ENCODE measurements at regions not wholly inside any gene's neighbourhood (a gene's known extent, or its start where the extent isn't known, plus 50 kb on each side); places are given as distances from the start of the nearest gene placed in this dataset.

DNA sequence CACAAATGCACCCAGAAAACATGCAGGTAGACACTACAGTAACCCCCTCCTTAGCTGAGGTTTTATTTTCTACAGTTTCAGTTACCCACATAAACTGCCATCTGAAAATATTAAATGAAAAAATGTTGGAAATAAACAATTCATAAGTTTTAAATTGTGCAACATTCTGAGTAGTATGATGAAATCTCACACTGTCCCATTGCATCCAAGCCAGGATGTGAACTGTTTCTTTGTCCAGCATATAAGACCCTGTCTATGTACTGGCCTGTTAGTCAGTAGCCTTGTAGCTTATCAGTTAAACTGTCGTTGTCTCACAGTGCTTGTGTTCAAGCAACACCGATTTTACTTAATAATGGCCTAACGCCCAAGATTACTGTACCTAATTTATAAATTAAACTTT, 630.5 kb downstream of the ANXA1 start:
- peaks cover 21% of the 10 kb centered on the region for H3K9me3 Mint-ChIP-seq
- Histone ChIP-seq H2AFZ (replicated peaks) (no peak overlapping the region), H3K27me3 (no peaks in the 10 kb centered on the region), H3F3A (ENCODE audit: low read depth) (no peaks in the 10 kb centered on the region), H4K20me1 (ENCODE audit: low read depth) (no peaks in the 10 kb centered on the region), H3K4me2 (no peak overlapping the region), H3K4me3 (no peak overlapping the region), H3K4me1 (no peaks in the 10 kb centered on the region), H3K27ac (no peak overlapping the region), H3K9me3 (ENCODE audit: low read depth) (no peaks in the 10 kb centered on the region), H3K36me3 (no peaks in the 10 kb centered on the region), H3K79me2 (ENCODE audit: low read depth) (no peaks in the 10 kb centered on the region), H3K9ac (no peak overlapping the region)
- H3K36me3 Mint-ChIP-seq, result no peaks in the 10 kb centered on the region
- H3K4me1 Mint-ChIP-seq, result peaks cover 3% of the 10 kb centered on the region
- no peak overlapping the region for H3K4me3 Mint-ChIP-seq
- peaks cover 2% of the 10 kb centered on the region for H3K27me3 Mint-ChIP-seq (ENCODE audit: insufficient read depth, low read depth)
- no peak for TF ChIP-seq EZH2phosphoT487 (IDR thresholded peaks at IDR 0.05)
- no peak for TF ChIP-seq EZH2 (IDR thresholded peaks at IDR 0.05)
- TF ChIP-seq, protein P1, sequence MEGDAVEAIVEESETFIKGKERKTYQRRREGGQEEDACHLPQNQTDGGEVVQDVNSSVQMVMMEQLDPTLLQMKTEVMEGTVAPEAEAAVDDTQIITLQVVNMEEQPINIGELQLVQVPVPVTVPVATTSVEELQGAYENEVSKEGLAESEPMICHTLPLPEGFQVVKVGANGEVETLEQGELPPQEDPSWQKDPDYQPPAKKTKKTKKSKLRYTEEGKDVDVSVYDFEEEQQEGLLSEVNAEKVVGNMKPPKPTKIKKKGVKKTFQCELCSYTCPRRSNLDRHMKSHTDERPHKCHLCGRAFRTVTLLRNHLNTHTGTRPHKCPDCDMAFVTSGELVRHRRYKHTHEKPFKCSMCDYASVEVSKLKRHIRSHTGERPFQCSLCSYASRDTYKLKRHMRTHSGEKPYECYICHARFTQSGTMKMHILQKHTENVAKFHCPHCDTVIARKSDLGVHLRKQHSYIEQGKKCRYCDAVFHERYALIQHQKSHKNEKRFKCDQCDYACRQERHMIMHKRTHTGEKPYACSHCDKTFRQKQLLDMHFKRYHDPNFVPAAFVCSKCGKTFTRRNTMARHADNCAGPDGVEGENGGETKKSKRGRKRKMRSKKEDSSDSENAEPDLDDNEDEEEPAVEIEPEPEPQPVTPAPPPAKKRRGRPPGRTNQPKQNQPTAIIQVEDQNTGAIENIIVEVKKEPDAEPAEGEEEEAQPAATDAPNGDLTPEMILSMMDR (IDR thresholded peaks at IDR 0.05), result no peak
- no peak for DNase-seq (ENCODE audit: low spot score)
- H3K27ac Mint-ChIP-seq, result no peak overlapping the region

DNA sequence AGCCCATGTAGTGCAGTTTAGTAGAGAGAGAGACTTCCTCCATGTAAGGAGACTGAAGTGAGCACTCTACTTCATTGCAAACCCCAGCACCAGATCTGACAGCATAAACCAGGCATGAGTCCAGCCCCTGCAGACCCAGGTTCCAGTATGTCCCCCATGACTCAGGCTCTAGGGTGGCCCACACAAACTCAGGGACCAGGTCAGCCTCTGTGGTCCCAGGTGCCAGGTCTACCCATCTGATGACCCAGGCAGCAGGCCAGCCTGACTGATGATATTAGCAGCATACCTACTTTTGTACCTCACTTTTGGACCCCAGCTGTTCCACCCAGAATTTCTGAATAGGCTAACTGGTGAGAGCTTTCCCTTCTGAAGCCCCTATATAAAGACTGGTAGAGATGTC, 647.8 kb downstream of the ANXA1 start:
- H2AFZ ChIP-seq (replicated peaks), result no peak overlapping the region
- H3K27me3 Mint-ChIP-seq (ENCODE audit: insufficient read depth, low read depth), result no peaks in the 10 kb centered on the region
- no peaks in the 10 kb centered on the region for H3K9me3 ChIP-seq (ENCODE audit: low read depth)
- H4K20me1 ChIP-seq (ENCODE audit: low read depth), result no peaks in the 10 kb centered on the region
- H3K4me3 ChIP-seq, result no peak overlapping the region
- H3K4me3 Mint-ChIP-seq, result no peak overlapping the region
- no peaks in the 10 kb centered on the region for H3K4me1 Mint-ChIP-seq
- H3K27ac Mint-ChIP-seq, result no peak overlapping the region
- no peak overlapping the region for H3K9ac ChIP-seq
- no peak for DNase-seq (ENCODE audit: low spot score)
- no peaks in the 10 kb centered on the region for H3K79me2 ChIP-seq (ENCODE audit: low read depth)
- H3K4me2 ChIP-seq, result no peak overlapping the region
- H3K4me1 ChIP-seq, result no peaks in the 10 kb centered on the region
- H3F3A ChIP-seq (ENCODE audit: low read depth), result no peaks in the 10 kb centered on the region
- TF ChIP-seq, protein P1 (IDR thresholded peaks at IDR 0.05), result no peak
- TF ChIP-seq EZH2 (IDR thresholded peaks at IDR 0.05), result no peak
- no peak for TF ChIP-seq EZH2phosphoT487 (IDR thresholded peaks at IDR 0.05)
- no peak overlapping the region for H3K27ac ChIP-seq
- H3K36me3 Mint-ChIP-seq, result no peaks in the 10 kb centered on the region
- H3K36me3 ChIP-seq, result no peaks in the 10 kb centered on the region
- H3K9me3 Mint-ChIP-seq, result no peaks in the 10 kb centered on the region
- no peaks in the 10 kb centered on the region for H3K27me3 ChIP-seq

DNA sequence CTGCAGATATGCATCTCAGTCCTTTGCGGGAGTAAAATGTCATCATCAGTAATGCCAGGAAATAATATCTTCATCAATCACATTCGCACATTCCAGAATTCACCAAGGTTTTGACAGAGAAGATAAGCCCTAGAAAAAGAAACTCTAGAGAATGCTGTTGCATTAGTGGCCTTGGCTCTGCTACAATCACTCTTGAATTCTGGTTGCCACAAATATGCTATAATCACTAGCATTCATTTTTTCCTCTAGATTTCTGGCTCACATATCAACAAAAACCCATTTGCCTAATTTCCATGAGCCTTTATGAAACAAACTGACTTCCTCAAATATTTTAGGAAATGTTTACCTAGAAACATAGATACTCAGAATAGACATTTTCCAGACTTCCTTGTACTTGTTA, 653.4 kb downstream of the ANXA1 start:
- no peak for DNase-seq (ENCODE audit: low spot score)
- Histone ChIP-seq H3K4me2 (no peak overlapping the region), H4K20me1 (ENCODE audit: low read depth) (no peaks in the 10 kb centered on the region), H3K9me3 (ENCODE audit: low read depth) (no peaks in the 10 kb centered on the region), H3K27me3 (no peaks in the 10 kb centered on the region), H3F3A (ENCODE audit: low read depth) (no peaks in the 10 kb centered on the region), H3K4me1 (no peaks in the 10 kb centered on the region), H2AFZ (replicated peaks) (no peak overlapping the region), H3K36me3 (no peaks in the 10 kb centered on the region), H3K79me2 (ENCODE audit: low read depth) (no peaks in the 10 kb centered on the region), H3K27ac (no peak overlapping the region), H3K4me3 (no peak overlapping the region), H3K9ac (no peak overlapping the region)
- Mint-ChIP-seq H3K4me1 (no peaks in the 10 kb centered on the region), H3K27ac (no peak overlapping the region), H3K4me3 (no peak overlapping the region), H3K27me3 (ENCODE audit: insufficient read depth, low read depth) (no peaks in the 10 kb centered on the region), H3K36me3 (no peaks in the 10 kb centered on the region), H3K9me3 (no peaks in the 10 kb centered on the region)
- TF ChIP-seq EZH2phosphoT487 (IDR thresholded peaks at IDR 0.05) (no peak), EZH2 (IDR thresholded peaks at IDR 0.05) (no peak)
- TF ChIP-seq, protein P1 (IDR thresholded peaks at IDR 0.05), result no peak
